ENCODE measurements at regions not wholly inside any gene's neighbourhood (a gene's known extent, or its start where the extent isn't known, plus 50 kb on each side); places are given as distances from the start of the nearest gene placed in this dataset.

GRCh38 chr7:121752706-121753105 lies 120.3 kb upstream of the PTPRZ1 start:
- intact Hi-C loops (cut with DNase I; ENCODE audit: low total_unique reads) (no loop called here), in situ Hi-C loops (cut with MboI; ENCODE audit: low sequenced_read_pairs in 4 of 4) (no loop called here)
- DNase-seq, result no peak
- Histone ChIP-seq H3K4me1 (no peaks in the 10 kb centered on the region), H3K27ac (no peak overlapping the region), H3K4me3 (no peak overlapping the region), H3K36me3 (no peaks in the 10 kb centered on the region), H3K27me3 (no peaks in the 10 kb centered on the region), H3K9me3 (no peaks in the 10 kb centered on the region)
- TF ChIP-seq POLR2A (IDR thresholded peaks at IDR 0.05), result no peak
- TF ChIP-seq CTCF (IDR thresholded peaks at IDR 0.05 in 4 of 5, conservative IDR thresholded peaks at IDR 0.05 in 1 of 5), result no peak
- ATAC-seq, result no peak

- Histone ChIP-seq H3K36me3 (no peaks in the 10 kb centered on the region), H3K9me3 (no peaks in the 10 kb centered on the region), H3K4me3 (no peak overlapping the region), H3K27ac (no peak overlapping the region), H3K27me3 (no peaks in the 10 kb centered on the region), H3K4me1 (no peaks in the 10 kb centered on the region)
- in situ Hi-C loops (cut with MboI; ENCODE audit: low sequenced_read_pairs in 4 of 4) (no loop called here), intact Hi-C loops (cut with DNase I; ENCODE audit: low total_unique reads) (no loop called here)
- no peak for DNase-seq
- ATAC-seq, result no peak
- TF ChIP-seq CTCF (IDR thresholded peaks at IDR 0.05 in 4 of 5, conservative IDR thresholded peaks at IDR 0.05 in 1 of 5), result no peak
- no peak for TF ChIP-seq POLR2A (IDR thresholded peaks at IDR 0.05)
These were observed 124.4 kb upstream of the PTPRZ1 start for GRCh38 chr7:121748546-121748945.

GRCh38 chr7:121745856-121746255 lies 127.1 kb upstream of the PTPRZ1 start:
- intact Hi-C loops (cut with DNase I; ENCODE audit: low total_unique reads) (no loop called here), in situ Hi-C loops (cut with MboI; ENCODE audit: low sequenced_read_pairs in 4 of 4) (no loop called here)
- Histone ChIP-seq H3K4me3 (no peak overlapping the region), H3K9me3 (no peaks in the 10 kb centered on the region), H3K4me1 (no peaks in the 10 kb centered on the region), H3K27ac (no peak overlapping the region), H3K36me3 (no peaks in the 10 kb centered on the region), H3K27me3 (no peaks in the 10 kb centered on the region)
- ATAC-seq (no peak), DNase-seq (no peak)
- TF ChIP-seq POLR2A (IDR thresholded peaks at IDR 0.05) (no peak), CTCF (IDR thresholded peaks at IDR 0.05 in 4 of 5, conservative IDR thresholded peaks at IDR 0.05 in 1 of 5) (no peak)

GRCh38 chr7:121744877-121745276 lies 128.1 kb upstream of the PTPRZ1 start:
- intact Hi-C loops (cut with DNase I; ENCODE audit: low total_unique reads), result no loop called here
- in situ Hi-C loops (cut with MboI; ENCODE audit: low sequenced_read_pairs in 4 of 4), result no loop called here
- TF ChIP-seq POLR2A (IDR thresholded peaks at IDR 0.05), result no peak
- no peak for TF ChIP-seq CTCF (IDR thresholded peaks at IDR 0.05 in 4 of 5, conservative IDR thresholded peaks at IDR 0.05 in 1 of 5)
- Histone ChIP-seq H3K36me3 (no peaks in the 10 kb centered on the region), H3K27ac (no peak overlapping the region), H3K9me3 (no peaks in the 10 kb centered on the region), H3K4me3 (no peak overlapping the region), H3K4me1 (no peaks in the 10 kb centered on the region), H3K27me3 (no peaks in the 10 kb centered on the region)
- no peak for DNase-seq
- no peak for ATAC-seq

GRCh38 chr7:121744319-121744718 lies 128.6 kb upstream of the PTPRZ1 start:
- Histone ChIP-seq H3K4me3 (no peak overlapping the region), H3K4me1 (no peaks in the 10 kb centered on the region), H3K36me3 (no peaks in the 10 kb centered on the region), H3K9me3 (no peaks in the 10 kb centered on the region), H3K27me3 (no peaks in the 10 kb centered on the region), H3K27ac (no peak overlapping the region)
- ATAC-seq (no peak), DNase-seq (no peak)
- intact Hi-C loops (cut with DNase I; ENCODE audit: low total_unique reads), result no loop called here
- TF ChIP-seq POLR2A (IDR thresholded peaks at IDR 0.05) (no peak), CTCF (IDR thresholded peaks at IDR 0.05 in 4 of 5, conservative IDR thresholded peaks at IDR 0.05 in 1 of 5) (no peak)
- in situ Hi-C loops (cut with MboI; ENCODE audit: low sequenced_read_pairs in 4 of 4), result no loop called here

Data from gastrocnemius medialis (tissue), 4 donors.